ENCODE measurements at regions not wholly inside any gene's neighbourhood (a gene's known extent, or its start where the extent isn't known, plus 50 kb on each side); places are given as distances from the start of the nearest gene placed in this dataset.
A peak's percentile ranks its signal among the peaks of the same experiment; 100 is the strongest.
"Not testable (repeated sequence)": the region's sequence is repeated elsewhere in the genome, so short reads cannot be mapped to it uniquely, and the experiment has no call there.

DNA sequence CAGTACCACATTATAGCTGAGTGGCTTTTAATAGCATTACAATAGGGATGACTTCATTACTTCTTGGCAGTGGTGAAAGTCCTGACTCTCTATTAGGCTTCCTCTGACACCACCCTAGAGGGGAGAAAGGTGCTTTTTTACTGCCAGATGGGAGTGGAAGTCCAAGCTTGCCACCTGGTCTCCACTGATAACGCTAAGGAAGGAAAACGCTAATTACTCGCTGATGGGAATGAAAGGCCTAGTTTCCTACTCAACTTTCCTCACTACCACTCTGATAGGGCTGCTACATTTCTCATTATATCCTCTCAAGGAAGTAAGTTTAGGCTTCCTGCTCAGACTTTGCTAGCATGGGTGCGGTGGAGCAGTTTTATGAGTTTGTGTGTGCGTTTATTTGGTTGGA, 62.3 kb upstream of the PAGE3 start:
- DNase-seq, result no peak

DNA sequence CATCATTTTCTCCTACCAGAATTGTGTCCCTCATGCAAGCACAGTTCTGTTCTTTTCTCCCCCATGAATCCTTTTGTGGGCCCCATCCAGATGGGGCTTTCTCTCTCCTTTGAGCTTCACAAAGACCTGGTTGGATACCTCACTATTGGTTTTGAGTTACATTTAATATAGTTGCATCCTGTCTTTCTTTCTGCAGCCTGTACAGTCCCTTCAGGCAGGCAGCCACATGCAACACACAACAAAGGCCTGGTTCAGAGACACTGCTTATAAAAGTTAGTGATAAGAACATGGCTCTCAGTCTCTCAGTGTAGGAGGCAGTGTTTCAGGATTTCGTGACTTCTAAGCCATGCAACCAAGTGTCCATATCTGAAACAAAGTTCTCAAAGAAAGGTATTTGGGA, 70.6 kb upstream of the PAGE3 start:
- no peak for DNase-seq

DNA sequence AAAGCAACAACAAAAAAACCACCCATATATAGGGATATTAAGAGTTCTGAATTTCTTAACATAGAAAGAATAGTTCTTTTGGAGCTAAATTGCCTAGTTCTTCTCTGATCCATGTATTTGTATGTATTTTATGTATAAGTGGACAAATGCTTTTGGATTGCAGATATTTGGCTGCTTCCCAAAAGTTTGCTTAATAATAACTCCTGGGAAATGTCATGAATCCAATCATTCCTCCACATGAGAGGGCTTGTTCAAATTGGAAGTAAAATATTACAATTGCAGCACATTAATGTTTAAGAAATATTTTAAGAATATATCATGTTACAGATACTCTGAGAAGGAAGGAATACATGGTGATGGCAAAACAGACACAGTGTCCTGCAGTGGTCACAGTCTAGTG, 71.5 kb upstream of the PAGE3 start:
- no peak for DNase-seq

DNA sequence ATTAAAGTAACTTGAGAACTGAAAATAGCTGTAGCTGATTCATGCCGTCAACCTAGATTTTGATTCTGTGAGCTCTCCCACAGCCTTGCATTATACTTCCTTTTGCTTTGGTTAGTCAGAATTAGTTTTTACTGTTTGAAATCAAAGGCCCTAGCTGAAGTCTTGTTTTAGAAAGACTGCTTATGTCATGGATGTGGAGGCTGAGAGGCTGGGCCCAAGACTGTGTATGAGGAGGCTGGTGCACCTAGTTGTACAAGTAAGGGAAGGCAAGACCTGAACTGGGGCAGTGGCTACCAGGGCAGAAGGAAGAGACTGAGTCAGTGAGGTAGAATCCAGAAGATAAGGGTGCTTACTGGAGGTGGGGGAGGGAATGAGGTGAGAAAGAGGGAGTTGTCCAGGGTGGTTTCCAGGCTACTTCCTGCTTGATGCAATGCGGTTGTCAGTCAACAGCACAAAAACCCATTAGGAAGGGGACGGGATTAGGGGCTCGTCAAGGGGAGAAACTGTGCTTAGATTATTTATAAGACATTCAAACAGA, 76.2 kb upstream of the PAGE3 start:
- no peak for DNase-seq

DNA sequence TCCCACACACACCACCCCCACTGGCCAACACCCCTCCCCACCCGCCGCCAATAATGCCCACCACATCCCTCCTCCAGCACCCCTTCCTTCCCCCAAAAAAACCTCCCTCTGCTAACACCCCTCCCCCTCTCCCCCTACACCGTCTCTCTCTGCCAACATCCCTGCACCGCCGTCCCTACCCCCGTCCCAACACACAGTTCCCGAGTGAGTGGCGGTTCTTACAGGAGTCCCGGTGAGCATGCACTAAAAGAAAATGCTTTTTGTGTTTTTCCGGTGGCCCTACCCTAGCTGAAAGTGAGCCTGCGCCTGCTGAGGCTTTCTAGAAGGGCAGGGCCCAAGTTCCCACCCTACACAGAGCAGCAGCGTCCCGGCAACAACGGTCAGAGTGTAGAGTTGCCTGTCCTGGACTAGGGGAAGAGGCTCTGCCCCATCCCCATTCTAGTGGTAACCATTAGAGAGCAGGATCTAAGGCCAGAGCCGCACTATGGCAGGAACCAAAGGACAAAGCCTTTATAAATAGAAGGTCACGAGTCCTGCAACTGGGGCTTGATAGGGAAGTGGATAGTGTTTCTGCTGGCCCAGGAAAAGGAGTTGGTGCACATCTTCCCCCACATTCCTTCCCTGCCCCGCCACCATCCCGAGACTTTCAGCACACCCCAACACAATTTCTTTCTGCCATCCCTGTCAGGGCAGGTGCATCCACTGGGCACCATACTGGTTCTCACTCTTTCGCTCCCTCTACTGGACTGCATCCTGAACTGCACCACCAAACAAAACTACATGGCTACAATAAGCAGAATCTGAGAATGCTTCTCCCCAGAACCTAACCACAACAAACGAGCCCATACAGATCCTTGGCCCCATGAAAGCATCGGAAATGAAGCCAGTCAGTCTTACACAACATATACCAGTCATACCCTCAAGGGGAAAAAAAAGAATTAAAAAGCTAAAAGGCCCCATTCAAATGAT, 78.1 kb upstream of the PAGE3 start:
- peak; percentile 0 to 3 for DNase-seq

DNA sequence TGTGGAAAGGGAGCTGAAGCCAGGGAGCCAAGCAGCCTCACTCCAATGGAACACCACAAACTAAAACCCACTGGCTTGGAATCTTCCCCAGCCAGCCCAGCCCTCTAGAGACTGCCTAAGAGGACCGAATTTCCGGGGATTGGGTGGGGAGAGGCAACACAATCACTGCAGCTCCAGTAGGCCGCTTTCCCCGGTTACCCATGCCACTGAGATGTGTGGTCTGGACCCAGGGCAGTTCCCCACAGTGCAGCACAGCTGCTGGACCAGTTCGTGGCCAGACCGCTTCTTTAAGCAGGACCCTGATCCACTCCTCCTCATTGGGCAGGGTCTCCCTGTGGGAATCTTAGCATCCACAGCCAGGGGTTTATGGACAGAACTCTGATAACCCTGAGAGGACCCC, 91.9 kb upstream of the PAGE3 start:
- no peak for DNase-seq

DNA sequence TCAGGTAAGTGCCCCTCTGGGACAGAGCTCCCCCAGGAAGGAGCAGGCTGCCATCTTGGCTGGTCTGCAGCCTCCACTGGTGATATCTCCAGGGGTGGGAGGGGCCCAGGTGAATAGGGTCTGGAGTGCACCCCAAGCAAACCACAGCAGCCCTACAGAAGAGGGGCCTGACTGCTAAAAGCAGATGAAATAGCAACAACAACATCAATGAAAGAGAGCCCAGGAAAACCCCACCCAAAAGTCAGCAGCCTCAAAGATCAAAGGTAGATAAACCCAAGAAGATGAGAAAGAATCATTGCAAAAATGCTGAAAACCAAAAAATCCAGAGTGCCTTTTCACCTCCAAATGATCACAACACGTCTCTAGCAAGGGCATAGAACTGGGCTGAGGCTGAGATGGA, 92.5 kb upstream of the PAGE3 start:
- no peak for DNase-seq

DNA sequence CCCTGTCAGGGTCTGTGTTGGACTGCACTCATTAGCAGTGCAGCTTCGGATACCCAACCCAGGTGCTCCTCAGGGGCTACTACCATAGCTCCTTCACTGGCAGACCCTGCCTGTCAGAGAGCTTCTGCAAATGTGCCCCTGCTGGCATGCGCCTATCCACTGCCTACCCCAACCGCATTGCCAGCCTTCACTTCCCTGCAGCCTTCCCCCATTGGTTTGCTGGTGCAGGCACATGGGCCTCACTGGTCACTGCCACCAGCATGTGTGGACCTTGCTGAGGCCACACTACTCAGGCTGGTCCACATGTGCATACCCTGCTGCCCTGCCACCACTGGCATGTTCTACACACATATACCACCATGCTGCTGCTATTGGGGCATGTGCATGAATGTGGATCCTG, 72.5 kb upstream of the MAGEH1 start:
- DNase-seq, result no peak

DNA sequence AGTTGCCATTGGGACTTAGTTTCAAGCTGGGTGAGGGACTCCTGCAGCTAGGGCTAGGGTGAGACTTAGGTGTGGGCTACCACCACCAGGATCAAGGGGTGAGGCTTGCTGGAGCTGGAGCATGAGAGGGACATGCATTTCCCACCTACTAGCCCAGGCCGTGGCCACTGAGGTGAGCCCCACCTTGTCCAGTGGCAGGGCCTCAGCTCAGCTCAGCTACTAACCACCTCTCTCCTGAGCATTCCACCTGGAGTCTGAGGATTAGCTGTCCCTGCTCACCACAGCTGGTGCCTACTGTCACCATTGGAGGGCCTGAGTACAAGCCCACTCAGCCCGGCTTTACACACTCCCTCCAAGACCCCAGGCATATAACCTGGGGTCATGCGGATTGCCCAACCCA, 62.6 kb upstream of the MAGEH1 start:
- no peak for DNase-seq

DNA sequence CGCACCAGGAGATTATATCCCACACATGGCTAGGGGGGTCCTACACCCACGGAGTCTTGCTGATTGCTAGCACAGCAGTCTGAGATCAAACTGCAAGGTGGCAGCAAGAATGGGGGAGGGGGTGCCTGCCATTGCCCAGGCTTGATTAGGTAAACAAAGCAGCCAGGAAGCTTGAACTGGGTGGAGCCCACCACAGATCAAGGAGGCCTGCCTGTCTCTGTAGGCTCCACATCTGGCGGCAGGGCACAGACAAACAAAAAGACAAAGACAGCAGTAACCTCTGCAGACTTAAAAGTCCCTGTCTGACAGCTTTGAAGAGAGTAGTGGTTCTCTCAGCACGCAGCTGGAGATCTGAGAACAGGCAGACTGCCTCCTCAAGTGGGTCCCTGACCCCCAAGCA, 55.1 kb upstream of the MAGEH1 start:
- not testable (repeated sequence) for DNase-seq

All from inflammatory macrophage treated with lipopolysaccharide for 1 hour (primary cell).